ENCODE measurements at regions not wholly inside any gene's neighbourhood (a gene's known extent, or its start where the extent isn't known, plus 50 kb on each side); places are given as distances from the start of the nearest gene placed in this dataset.

GRCh38 chr13:104593693-104594092 is 1527.5 kb upstream of the SLC10A2 start:
- TF ChIP-seq CTCF (conservative IDR thresholded peaks at IDR 0.05; ENCODE audit: low read depth in 2 of 2): no peak
- TF ChIP-seq EZH2 (IDR thresholded peaks at IDR 0.05; ENCODE audit: low read depth, unreplicated experiment): no peak
- no peak for TF ChIP-seq EZH2phosphoT487 (IDR thresholded peaks at IDR 0.05; ENCODE audit: unreplicated experiment)
- TF ChIP-seq POLR2AphosphoS5 (IDR thresholded peaks at IDR 0.05; ENCODE audit: low read depth): no peak
- no peak for TF ChIP-seq REST (IDR thresholded peaks at IDR 0.05; ENCODE audit: unreplicated experiment)
- no peak for TF ChIP-seq ETS1 (IDR thresholded peaks at IDR 0.05)
- no peak for TF ChIP-seq CREB1 (CRISPR knock-in tag; IDR thresholded peaks at IDR 0.05; ENCODE audit: low read depth)
- no peak for TF ChIP-seq NANOG (IDR thresholded peaks at IDR 0.05; ENCODE audit: borderline replicate concordance)
- no peak for TF ChIP-seq ZNF331 (CRISPR knock-in tag; IDR thresholded peaks at IDR 0.05; ENCODE audit: low read depth)
- TF ChIP-seq STAT1 (IDR thresholded peaks at IDR 0.05; ENCODE audit: unreplicated experiment): no peak
- TF ChIP-seq JUNB (IDR thresholded peaks at IDR 0.05; ENCODE audit: unreplicated experiment): no peak
- TF ChIP-seq ZNF462 (CRISPR knock-in tag; IDR thresholded peaks at IDR 0.05): no peak
- no peak for TF ChIP-seq ZNF114 (CRISPR knock-in tag; IDR thresholded peaks at IDR 0.05)

Data from GM23338 (cell line).